T-helper 1 cell treated with Interleukin-12 subunit alpha and Interleukin-12 subunit beta and Interleukin-4 antibody, amounts not matched to agents 30 ng/mL and 1 ng/mL, for 36 hours (primary cell): ENCODE measurements at regions not wholly inside any gene's neighbourhood (a gene's known extent, or its start where the extent isn't known, plus 50 kb on each side); places are given as distances from the start of the nearest gene placed in this dataset.
"Not testable (repeated sequence)": the region's sequence is repeated elsewhere in the genome, so short reads cannot be mapped to it uniquely, and the experiment has no call there.

Experiments used
- intact Hi-C: fragments of 100-400 bp; cut with micrococcal nuclease; formaldehyde crosslinking; loops from one replicate; pipeline ENCODE4 v1.15.1; 2024

- intact Hi-C loops: no loop called here
These were observed 678.1 kb downstream of the ANKRD7 start for GRCh38 chr7:118902600-118902999.

GRCh38 chr7:118907911-118908527 lies 683.5 kb downstream of the ANKRD7 start:
- intact Hi-C loops: no loop called here

GRCh38 chr7:118916120-118916519 lies 691.6 kb downstream of the ANKRD7 start:
- intact Hi-C loops: not testable (repeated sequence)

GRCh38 chr7:118918556-118918955 lies 694.1 kb downstream of the ANKRD7 start:
- intact Hi-C loops: no loop called here

- intact Hi-C loops: no loop called here
These were observed 714.3 kb downstream of the ANKRD7 start for GRCh38 chr7:118938845-118939244.

- intact Hi-C loops: no loop called here
These were observed 719.8 kb downstream of the ANKRD7 start for GRCh38 chr7:118944271-118944670.

GRCh38 chr7:118945911-118946682 lies 721.6 kb downstream of the ANKRD7 start:
- intact Hi-C loops: no loop called here

GRCh38 chr7:118948508-118948907 lies 724.0 kb downstream of the ANKRD7 start:
- intact Hi-C loops: no loop called here

GRCh38 chr7:118949031-118949430 lies 724.5 kb downstream of the ANKRD7 start:
- intact Hi-C loops: no loop called here

- intact Hi-C loops: not testable (repeated sequence)
These were observed 731.8 kb downstream of the ANKRD7 start for GRCh38 chr7:118956285-118956684.

- intact Hi-C loops: no loop called here
These were observed 744.9 kb downstream of the ANKRD7 start for GRCh38 chr7:118969370-118969769.

GRCh38 chr7:118971706-118972105 lies 747.2 kb downstream of the ANKRD7 start:
- intact Hi-C loops: no loop called here

- intact Hi-C loops: no loop called here
These were observed 750.3 kb downstream of the ANKRD7 start for GRCh38 chr7:118974836-118975235.

- intact Hi-C loops: no loop called here
These were observed 770.8 kb downstream of the ANKRD7 start for GRCh38 chr7:118995350-118995749.

- intact Hi-C loops: no loop called here
These were observed 782.7 kb downstream of the ANKRD7 start for GRCh38 chr7:119007236-119007635.

- intact Hi-C loops: no loop called here
These were observed 786.1 kb downstream of the ANKRD7 start for GRCh38 chr7:119010635-119011034.

- intact Hi-C loops: no loop called here
These were observed 801.9 kb downstream of the ANKRD7 start for GRCh38 chr7:119026391-119026790.

- intact Hi-C loops: no loop called here
These were observed 804.2 kb downstream of the ANKRD7 start for GRCh38 chr7:119028736-119029135.

GRCh38 chr7:119032136-119032535 lies 807.6 kb downstream of the ANKRD7 start:
- intact Hi-C loops: not testable (repeated sequence)

GRCh38 chr7:119033641-119034040 lies 809.1 kb downstream of the ANKRD7 start:
- intact Hi-C loops: no loop called here

GRCh38 chr7:119037941-119038340 lies 813.4 kb downstream of the ANKRD7 start:
- intact Hi-C loops: no loop called here

GRCh38 chr7:119046068-119046467 lies 821.6 kb downstream of the ANKRD7 start:
- intact Hi-C loops: no loop called here

- intact Hi-C loops: no loop called here
These were observed 841.5 kb downstream of the ANKRD7 start for GRCh38 chr7:119065966-119066365.
